HG03342 (cell line): ENCODE measurements at regions not wholly inside any gene's neighbourhood (a gene's known extent, or its start where the extent isn't known, plus 50 kb on each side); places are given as distances from the start of the nearest gene placed in this dataset.

ENCODE experiments used
- ATAC-seq: cut with Tn5 transposase; IDR thresholded peaks from one replicate; pipeline ENCODE4 v1.9.1; 2021; ENCODE audit warnings: mild to moderate bottlenecking, moderate library complexity; ENCODE audit not compliant: unreplicated experiment

DNA sequence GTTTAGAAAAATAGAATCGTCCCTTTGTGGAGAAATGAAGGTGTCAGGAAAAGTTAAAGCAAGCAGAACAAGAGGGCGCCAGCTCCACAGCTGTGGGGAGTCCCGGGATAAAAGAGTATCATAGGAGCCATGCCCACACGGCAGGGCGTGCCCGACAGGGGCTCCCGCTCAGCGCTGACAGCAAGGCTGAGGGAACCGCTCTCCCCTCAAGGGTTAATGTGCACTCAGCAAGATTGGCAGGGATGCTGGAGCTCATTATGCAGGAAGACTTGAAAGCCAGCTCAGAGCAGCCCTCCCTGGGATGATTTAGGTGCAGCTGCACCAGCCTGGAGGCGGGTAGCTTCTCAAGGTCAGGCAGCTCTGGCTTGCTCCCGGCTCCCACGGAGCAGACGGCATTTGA is 500.2 kb downstream of the EIPR1 start:
- no peak for ATAC-seq

DNA sequence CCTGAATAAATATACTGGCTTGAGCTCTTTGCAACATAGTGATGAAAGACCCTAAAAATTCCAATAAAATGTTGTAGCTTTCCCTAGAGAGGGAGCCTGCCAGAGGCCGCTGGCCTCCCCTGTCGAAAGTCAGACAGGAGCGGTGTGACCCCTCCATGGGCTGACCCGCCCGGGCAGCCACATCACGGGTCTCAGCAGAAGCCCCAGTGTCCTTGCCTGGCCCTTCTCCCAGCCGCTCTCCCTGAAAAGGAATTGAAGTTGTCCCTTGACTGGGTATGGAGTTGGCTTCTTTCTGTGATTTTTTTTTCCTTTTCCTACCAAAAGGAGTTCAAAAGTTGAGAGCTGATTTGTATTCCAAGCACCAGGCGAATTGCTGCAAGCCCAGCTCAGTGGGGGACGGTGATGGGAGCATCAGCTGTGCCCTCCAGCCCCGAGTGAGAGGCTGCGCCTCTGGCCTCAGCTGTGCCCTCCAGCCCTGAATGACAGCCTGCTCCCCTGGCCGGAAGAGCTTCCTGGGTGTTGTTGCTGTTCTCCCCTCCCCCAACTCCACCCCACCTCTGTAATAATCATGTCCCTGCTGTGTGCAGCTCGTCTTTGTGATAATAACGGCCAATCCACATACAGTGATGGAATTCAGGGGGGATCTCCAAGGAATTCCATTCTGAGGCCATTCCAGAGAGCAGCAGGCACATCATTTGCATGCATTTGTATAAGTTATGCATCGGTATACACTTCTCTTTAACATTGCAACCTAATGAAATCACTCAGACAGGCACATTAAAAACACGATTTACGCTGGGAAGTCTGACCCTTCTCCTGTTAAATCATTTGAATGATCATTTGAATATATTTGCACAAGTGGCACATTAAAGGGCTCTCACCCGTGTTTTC is 501.0 kb downstream of the EIPR1 start:
- no peak for ATAC-seq

DNA sequence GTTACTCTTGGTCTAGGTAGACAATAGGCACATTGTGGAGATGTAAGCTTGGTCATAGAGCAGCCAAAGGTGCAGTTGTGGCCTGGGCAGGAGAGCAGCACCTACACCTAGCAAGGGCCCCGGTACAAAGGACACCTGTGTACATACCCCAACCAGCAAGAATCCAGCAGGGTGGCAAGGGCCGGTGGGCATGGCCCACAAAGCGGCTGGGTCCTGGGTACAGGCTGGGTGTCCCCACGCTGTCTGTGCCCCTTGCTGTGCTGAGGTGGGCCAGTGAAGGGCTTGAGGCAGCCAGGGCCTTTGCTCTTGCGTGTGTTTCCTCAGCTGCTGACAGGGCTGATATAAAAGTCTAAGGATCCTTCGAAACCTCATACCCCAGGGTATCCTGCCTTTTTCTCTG is 501.8 kb downstream of the EIPR1 start:
- no peak for ATAC-seq

DNA sequence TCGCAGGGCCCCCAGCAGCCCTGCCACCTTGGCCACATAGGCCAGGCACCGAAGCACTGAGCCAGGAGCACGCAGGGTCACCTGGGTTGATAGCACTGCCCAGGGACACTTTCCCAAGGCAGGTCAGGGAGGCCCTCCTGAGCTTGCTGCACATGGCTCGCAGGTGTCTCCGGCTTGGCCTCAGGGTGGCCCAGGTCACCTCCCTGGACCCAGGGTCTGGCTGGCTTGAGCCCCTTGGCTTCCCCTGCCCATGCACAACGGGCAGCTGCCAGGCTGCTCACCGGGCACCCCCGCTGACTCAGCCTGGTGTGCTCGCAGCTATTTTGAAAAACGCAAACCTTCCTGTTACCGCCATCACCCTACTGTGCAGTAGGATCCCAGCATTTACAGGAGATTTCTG is 502.3 kb downstream of the EIPR1 start:
- ATAC-seq = no peak

DNA sequence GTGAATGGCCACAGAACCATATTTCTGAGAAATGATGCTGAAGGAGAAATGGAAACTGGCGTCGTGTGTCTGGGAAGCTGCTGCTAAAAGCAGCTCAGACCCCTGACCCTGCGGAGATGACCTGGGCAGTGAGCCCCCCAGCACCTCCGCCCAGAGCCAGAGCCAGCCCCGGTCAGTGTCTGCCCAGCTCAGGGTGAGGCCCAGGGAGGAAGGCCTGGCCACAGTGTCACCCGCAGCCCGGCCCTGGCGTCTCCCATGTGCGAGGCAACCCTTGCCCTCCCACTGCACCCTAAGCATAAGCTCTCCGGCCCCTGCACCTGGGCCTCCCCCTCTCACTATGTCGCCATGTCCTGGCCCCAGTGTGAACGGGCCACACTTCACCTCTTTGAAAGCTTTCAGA is 502.8 kb downstream of the EIPR1 start:
- ATAC-seq = no peak

DNA sequence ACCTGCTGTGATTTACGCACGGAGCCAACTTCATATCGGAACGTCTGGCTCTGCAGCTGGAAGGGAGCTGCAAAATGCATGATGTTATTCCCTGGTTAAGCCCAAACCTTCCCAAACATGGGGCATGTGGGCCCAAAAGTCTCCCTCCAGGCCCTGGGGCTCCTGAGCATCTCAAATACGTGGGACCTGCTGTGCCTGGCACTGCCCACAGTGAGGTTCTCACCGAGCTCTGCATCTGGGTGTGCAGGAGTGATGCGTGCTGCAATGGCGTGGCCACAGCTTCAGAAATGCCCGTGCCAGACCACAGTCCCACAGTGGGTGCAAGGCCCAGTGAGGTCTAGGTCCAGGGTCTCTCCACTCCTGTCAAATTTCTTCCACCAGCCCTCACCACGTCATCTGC is 503.3 kb downstream of the EIPR1 start:
- no peak for ATAC-seq

DNA sequence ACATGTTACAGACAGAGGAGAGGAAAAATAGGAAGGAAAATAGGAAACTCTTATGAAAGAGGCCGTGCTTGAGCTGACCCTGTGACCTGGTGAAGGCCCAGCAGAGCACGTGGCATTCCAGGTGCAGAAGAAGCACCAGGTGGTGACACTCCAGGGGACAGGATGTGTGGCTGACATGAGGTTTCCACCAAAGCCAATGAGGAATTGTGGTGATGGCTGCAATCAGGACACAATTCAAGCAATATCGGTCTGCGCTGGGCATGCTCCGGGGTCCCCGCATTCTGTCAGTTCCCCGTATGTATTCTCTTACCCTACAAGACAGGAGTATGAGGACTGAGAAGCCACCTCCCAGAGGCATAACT is 504.2 kb downstream of the EIPR1 start:
- no peak for ATAC-seq

DNA sequence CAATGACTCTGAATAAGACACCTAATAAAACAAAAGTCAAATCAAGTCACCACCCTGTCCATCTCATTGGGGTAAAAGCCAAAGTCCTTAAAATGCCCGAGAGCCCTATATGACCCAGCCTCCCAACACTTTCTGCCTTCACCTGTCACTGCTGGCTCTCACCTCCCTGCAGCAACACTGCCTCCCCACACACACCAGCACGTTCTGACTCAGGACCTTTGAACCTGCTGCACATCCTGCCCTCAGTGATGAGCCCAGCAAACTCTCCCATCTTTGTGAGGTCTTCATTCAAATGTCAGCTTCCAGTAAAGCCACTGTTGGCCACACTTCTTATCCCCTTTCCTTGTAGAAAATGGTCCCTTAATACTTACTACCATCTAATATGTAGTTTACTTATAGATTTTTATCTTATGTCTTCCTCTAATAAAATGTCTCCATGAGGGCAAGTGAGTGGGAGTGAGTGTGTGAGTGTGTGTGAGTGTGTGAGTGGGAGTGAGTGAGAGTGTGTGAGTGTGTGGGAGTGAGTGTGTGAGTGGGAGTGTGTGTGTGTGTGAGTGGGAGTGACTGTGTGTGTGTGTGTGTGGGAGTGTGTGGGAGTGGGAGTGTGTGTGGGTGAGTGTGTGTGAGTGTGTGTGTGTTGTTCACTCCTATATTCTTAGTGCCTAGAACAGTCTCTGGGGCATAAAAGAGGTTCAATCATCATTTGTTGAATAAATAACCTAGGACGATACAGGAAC is 504.7 kb downstream of the EIPR1 start:
- ATAC-seq = no peak

DNA sequence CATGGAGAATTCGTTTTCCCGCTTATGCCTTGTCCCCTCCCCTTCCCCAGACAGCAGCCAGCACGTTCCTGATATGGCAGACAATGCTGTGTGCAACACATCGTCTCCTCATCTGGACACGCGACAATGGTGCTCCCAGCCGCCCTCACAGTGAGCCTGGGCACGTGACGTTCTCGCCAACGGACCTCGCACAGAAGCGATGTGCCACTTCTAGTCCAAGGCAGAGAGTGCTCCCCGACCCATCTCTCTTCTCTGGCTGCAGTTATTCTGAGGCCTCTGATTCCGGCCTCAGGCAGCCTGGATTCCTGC is 505.4 kb downstream of the EIPR1 start:
- ATAC-seq = no peak

DNA sequence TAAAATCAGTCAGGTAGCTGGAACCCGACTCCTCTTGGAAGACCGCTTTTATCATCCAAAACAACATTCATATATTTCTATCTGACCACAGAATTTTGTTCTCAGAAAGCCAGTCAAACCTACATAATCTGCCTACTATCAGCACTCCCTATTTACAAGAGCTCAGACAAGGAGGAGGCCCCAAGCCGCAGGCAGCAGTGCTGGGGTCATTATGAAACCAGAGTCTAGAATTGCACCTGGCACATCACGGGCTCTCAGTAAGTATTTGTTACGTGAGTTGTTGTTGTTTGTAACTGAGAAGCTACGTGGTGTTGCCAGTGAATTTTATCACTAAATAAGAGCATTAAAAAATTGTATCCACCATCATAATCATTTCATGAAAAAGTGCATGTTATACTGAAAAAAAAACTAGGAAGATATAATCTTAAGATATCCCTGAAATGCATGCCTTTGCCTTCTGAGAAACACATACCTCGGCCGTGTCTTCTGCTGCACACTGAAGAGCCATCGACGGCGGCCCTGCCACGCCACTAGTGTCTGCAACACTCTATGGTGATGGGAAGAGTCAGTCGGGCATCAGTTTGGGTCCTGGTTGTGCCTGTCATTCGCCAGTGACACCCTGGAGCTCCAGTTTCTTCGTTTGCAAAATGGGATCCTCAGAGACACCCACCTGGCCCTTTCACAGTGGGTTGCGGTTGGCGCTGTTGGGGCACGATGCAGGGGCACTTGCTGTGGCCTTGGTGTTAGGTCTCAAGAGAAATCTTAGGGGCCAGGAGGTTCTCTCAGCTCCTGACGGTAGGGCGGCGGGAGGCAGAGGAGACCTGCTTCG is 505.9 kb downstream of the EIPR1 start:
- no peak for ATAC-seq

DNA sequence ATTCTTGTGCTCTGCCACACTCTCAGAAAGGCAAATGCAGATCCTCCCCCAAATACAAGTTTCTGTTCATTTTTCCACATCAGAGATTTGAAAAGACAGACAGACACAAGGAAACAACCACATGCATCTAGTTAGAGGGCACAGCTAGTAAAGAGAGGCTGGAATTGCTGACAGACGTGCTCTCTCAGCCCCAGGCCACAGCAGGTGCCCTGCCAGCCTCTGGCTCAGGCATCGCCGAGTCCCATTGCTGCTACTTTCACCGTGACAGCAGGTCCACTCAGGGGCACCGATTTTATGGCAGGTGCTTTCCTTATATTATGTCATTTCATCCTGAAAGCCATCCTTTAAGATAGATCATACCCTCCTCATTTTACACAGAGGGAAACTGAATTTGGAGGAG is 507.5 kb downstream of the EIPR1 start:
- no peak for ATAC-seq

DNA sequence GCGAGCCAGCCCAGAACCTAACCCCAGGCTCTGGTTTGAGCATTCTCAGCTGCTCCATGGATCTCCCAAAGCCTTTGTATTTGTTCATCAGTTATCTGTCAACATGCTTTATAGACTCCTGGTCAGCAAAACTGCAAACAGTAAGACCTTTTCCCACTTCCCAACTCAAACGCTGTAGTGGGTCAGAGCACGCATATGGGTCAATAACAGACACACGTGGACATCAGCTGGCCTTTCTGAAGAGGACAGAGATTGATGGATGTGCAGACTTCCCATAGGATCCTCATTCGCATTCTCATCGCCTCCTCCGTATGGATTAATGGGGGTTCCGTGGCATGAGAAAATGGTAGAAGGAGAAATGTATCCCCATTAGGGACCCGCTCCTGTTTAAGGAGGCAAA is 508.1 kb downstream of the EIPR1 start:
- ATAC-seq = no peak

DNA sequence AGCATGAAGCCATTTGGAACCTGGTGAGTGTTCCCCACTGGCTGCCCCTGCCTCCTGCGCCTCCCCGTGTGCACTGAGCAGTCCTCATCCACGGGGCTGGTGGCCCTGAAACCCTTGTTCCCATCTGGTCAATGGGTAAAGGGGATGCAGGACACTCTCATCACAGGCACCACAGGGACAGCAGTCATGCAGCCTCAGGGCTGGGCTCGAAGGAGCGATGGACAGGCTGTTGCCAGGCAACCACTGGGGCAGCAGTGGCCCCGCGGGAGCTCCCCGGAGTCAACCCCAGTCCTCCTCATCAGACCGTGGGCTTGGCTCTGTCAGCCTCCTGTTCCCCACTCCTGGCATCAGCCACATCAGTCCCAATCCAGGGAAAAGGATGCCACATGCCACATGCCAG is 509.5 kb downstream of the EIPR1 start:
- ATAC-seq = no peak

DNA sequence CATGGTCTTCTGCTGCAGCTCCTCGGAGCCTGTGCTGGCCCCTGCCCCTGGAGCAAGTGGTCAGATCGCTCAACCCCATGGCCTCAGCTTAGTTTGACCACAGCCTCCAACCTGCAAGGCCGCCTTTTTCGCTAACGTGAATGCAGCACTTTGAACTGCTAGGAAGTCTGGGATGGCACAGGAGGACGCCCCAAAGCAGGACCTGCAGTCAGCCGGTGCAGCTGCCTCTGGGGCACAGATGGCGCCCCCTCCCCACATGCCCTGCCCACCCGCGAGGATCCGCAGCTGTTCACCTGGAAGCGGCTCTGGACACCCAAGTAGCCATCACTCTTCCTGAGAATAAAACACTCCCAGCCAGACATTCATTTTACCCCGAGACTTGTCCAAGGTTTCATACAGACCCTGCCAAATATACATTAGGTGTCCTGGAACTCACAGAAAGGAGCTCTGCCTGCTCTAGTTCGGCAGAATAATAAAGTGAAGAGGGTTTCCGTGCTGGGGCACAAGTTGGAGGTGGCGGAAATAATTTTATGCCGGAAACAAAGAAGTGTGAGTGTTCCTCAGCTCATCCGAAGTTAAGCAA is 510.1 kb downstream of the EIPR1 start:
- no peak for ATAC-seq

DNA sequence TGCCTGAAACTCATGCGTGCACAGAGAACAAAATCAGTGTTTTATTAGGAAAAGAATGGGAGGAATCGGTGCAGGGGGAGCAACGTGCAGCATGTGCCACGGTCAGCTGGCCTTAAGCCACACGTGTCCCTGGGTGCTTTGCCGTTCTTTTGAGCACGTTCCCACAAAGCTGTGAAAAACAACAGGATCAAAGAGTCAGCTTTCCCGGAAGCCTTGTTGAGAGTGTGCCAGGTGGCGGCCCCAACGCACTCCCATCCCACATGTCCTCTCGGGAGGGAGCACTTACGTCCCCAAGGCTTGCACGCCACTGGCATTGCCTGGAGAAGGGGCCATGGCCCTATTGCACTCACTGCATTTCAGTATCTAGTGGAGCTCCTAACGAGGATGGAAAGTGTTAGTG is 511.2 kb downstream of the EIPR1 start:
- ATAC-seq = no peak

DNA sequence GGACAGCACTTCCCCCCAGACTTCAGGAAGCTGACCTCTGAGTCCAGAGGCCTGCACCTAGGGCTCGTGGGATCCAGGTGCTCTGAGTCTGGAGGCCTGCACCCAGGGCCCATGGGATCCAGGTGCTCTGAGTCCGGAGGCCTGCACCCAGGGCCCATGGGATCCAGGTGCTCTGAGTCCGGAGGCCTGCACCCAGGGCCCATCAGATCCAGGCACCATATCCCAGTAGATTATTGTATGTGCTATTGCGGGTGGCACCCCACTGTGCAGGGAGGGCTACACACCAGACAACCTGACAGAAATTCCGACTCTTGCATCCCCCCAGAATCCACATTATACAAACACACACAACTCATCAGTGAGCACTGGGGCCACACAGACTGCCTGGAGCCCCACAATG is 515.2 kb downstream of the EIPR1 start:
- ATAC-seq = no peak

DNA sequence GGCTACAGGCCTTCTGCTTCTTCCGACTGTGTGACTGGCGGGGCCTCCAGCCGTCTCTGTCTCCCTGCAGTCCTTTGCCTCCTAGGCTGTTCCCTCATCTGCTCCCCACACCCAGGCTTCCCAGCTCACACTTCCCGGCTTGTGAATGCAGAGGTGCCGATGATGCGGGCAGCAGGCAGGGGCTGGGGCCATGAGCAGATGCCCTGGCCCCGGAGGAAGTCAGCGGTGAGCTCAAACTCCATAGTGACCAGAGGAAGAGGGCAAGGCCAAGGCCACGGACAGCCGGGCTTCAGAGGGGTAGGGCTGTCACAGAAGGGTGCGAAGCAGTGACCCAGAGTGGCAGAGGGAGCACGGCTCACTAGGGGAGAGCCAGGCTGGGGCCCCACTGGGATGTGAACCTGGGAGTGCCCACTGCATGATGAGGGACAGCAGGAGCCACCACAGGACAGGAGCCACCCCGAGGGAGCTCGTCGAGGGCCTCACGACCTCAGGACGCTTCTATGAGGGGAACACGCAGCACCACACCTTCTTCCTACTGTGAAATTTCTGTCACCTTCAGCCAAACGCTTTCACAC is 515.9 kb downstream of the EIPR1 start:
- no peak for ATAC-seq

DNA sequence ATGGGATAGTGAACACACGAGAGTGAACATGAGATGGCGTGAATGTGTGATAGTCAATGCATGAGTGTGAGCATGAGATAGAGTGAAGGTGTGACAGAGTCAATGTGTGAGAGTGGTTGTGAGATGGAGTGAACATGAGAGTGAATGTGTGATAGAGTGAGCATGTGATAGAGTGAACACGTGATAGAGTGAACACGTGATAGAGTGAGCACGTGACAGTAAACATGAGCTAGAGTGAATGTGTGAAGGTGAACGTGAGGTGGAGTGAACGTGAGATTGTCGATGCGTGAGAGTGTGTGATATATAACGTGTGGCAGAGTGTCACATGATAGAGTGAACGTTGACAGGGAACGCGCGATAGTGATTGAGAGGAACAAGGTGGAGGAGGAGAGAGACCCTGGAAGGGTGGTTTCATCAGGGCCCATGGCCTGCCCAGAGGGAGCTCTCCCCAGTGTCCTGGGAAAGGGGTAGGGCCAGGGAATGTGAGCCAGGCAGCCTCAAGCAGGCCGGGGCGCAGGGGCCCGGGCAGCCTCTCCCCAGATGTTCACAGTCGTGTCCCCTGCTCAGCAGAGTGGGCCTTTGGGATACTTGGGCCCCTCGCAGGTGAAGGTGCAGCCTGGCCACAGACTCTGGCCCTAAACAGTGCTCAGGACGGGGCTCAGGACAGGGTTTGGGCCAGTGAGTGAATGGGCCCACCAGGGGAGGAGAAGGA is 516.9 kb downstream of the EIPR1 start:
- ATAC-seq = no peak

DNA sequence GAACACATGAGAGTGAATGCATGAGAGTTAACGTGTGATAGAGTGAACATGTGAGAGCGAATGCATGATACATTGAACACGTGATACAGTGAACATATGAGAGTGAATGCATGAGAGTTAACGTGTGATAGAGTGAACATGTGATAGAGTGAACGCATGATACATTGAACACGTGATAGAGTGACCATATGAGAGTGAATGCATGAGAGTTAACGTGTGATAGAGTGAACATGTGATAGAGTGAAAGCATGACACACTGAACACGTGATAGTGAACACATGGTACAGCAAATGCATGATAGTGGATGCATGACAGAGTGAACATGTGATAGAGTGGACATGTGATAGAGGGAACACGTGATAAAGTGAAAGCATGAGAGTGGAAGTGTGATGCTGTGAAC is 517.9 kb downstream of the EIPR1 start:
- no peak for ATAC-seq

DNA sequence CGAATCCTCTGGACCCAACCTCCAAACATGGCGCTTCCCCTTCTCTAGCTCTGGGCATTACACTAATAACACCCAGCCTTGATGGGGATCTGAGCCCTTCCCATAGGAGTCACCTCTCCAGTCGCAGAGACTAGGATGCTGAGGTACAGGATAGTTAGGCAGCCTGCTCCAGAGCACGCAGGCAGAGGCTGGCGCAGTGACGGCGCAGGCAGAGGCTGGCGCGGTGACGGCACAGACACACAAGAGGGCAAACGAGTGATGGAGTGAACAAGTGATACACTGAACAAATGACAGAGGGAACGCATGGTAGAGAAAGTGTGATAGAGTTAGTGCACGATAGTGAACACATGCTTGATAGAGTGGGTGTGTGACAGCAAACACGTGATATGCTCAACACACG is 518.5 kb downstream of the EIPR1 start:
- no peak for ATAC-seq
